ENCODE measurements at regions not wholly inside any gene's neighbourhood (a gene's known extent, or its start where the extent isn't known, plus 50 kb on each side); places are given as distances from the start of the nearest gene placed in this dataset.

DNA sequence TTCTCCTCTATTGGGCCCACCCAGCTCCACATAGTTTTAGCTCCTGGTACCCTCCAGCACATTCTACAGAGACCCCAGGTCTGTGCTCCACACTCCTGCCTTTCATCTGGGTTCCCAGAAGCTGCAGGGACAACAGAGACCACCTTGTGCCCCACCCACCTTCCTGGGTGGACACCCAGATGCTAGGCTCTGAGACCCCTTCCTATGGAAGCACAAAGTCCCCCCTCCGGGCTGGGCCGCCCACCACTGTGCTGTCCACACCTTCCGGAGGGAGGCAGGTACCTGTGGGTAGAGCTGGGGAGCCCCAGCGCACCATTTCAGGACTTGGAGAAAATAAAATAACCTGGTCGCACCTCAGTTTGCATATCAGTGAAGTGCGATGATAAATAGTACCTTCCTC, 224.9 kb upstream of the FOXF1 start:
- TF ChIP-seq, protein P1, sequence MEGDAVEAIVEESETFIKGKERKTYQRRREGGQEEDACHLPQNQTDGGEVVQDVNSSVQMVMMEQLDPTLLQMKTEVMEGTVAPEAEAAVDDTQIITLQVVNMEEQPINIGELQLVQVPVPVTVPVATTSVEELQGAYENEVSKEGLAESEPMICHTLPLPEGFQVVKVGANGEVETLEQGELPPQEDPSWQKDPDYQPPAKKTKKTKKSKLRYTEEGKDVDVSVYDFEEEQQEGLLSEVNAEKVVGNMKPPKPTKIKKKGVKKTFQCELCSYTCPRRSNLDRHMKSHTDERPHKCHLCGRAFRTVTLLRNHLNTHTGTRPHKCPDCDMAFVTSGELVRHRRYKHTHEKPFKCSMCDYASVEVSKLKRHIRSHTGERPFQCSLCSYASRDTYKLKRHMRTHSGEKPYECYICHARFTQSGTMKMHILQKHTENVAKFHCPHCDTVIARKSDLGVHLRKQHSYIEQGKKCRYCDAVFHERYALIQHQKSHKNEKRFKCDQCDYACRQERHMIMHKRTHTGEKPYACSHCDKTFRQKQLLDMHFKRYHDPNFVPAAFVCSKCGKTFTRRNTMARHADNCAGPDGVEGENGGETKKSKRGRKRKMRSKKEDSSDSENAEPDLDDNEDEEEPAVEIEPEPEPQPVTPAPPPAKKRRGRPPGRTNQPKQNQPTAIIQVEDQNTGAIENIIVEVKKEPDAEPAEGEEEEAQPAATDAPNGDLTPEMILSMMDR (IDR thresholded peaks at IDR 0.05): no peak
- TF ChIP-seq EZH2 (IDR thresholded peaks at IDR 0.05): no peak

All from neural progenitor cell (in vitro differentiated cells).